Activated CD8-positive, alpha-beta T cell treated with anti-CD3 and anti-CD28 coated beads, Interleukin-2, amount 10 ng/mL, durations not matched to agents 7 days and 5 days (primary cell): ENCODE measurements at regions not wholly inside any gene's neighbourhood (a gene's known extent, or its start where the extent isn't known, plus 50 kb on each side); places are given as distances from the start of the nearest gene placed in this dataset.

Experiments used
- ATAC-seq: fragments of 150-1000 bp; cut with Tn5 transposase; one replicate; pipeline ENCODE4 v1.10.0; 2021; ENCODE audit warnings: moderate library complexity
- CTCF ChIA-PET: fragments of 350-600 bp; sonication (Branson Sonifier 250); formaldehyde crosslinking; loops from one replicate; lab custom pipeline; 2021; ENCODE audit warnings: antibody characterized with exemption; lab: Charles Lee
- POLR2A ChIA-PET: fragments of 350-600 bp; sonication (Branson Sonifier 250); formaldehyde crosslinking; loops from one replicate; lab custom pipeline; 2021; ENCODE audit warnings: antibody characterized with exemption; lab: Charles Lee
- DNase-seq: peaks from one replicate; pipeline ENCODE4 v3.0.0-alpha.2; 2020
- H3K27ac Mint-ChIP-seq: one replicate; pipeline ENCODE4 v1.8.0; 2021; ENCODE audit warnings: mild to moderate bottlenecking, mixed read lengths
- H3K27me3 Mint-ChIP-seq: one replicate; pipeline ENCODE4 v1.8.0; 2021; ENCODE audit warnings: low read depth, mixed read lengths
- H3K36me3 Mint-ChIP-seq: one replicate; pipeline ENCODE4 v1.8.0; 2021; ENCODE audit warnings: low read depth, mixed read lengths
- H3K4me1 Mint-ChIP-seq: one replicate; pipeline ENCODE4 v1.8.0; 2021; ENCODE audit warnings: low read depth, mixed read lengths
- H3K4me3 Mint-ChIP-seq: one replicate; pipeline ENCODE4 v1.8.0; 2021; ENCODE audit warnings: mild to moderate bottlenecking, mixed read lengths
- H3K9me3 Mint-ChIP-seq: one replicate; pipeline ENCODE4 v1.8.0; 2022; ENCODE audit warnings: mixed read lengths; ENCODE audit not compliant: insufficient read depth

- POLR2A ChIA-PET, result no interaction called here
- H3K27me3 Mint-ChIP-seq, result no peaks in the 10 kb centered on the region
- ATAC-seq (no peak), DNase-seq (no peak)
- no peaks in the 10 kb centered on the region for H3K36me3 Mint-ChIP-seq
- CTCF ChIA-PET, result no interaction called here
- H3K4me3 Mint-ChIP-seq, result no peak overlapping the region
- no peaks in the 10 kb centered on the region for H3K9me3 Mint-ChIP-seq
- H3K4me1 Mint-ChIP-seq, result no peaks in the 10 kb centered on the region
- H3K27ac Mint-ChIP-seq, result no peak overlapping the region
Observed at GRCh38 chr6:10266061-10266460, 148.8 kb downstream of the TFAP2A start.

GRCh38 chr6:10262505-10262904 is 152.4 kb downstream of the TFAP2A start:
- Mint-ChIP-seq H3K27me3 (no peaks in the 10 kb centered on the region), H3K27ac (no peak overlapping the region), H3K4me3 (no peak overlapping the region), H3K9me3 (no peaks in the 10 kb centered on the region), H3K36me3 (no peaks in the 10 kb centered on the region), H3K4me1 (no peaks in the 10 kb centered on the region)
- ChIA-PET POLR2A (no interaction called here), CTCF (no interaction called here)
- no peak for DNase-seq
- no peak for ATAC-seq

GRCh38 chr6:10259671-10260070 is 155.2 kb downstream of the TFAP2A start:
- POLR2A ChIA-PET, result no interaction called here
- CTCF ChIA-PET, result no interaction called here
- DNase-seq, result no peak
- no peaks in the 10 kb centered on the region for H3K4me1 Mint-ChIP-seq
- H3K36me3 Mint-ChIP-seq, result no peaks in the 10 kb centered on the region
- no peaks in the 10 kb centered on the region for H3K9me3 Mint-ChIP-seq
- no peak for ATAC-seq
- H3K27me3 Mint-ChIP-seq, result no peaks in the 10 kb centered on the region
- no peak overlapping the region for H3K27ac Mint-ChIP-seq
- no peak overlapping the region for H3K4me3 Mint-ChIP-seq

GRCh38 chr6:10258341-10258740 is 156.5 kb downstream of the TFAP2A start:
- H3K4me1 Mint-ChIP-seq, result no peaks in the 10 kb centered on the region
- POLR2A ChIA-PET, result no interaction called here
- H3K9me3 Mint-ChIP-seq, result no peaks in the 10 kb centered on the region
- H3K27me3 Mint-ChIP-seq, result no peaks in the 10 kb centered on the region
- H3K4me3 Mint-ChIP-seq, result no peak overlapping the region
- DNase-seq (no peak), ATAC-seq (no peak)
- no peaks in the 10 kb centered on the region for H3K36me3 Mint-ChIP-seq
- CTCF ChIA-PET, result no interaction called here
- no peak overlapping the region for H3K27ac Mint-ChIP-seq

- H3K27ac Mint-ChIP-seq, result no peak overlapping the region
- no peak for DNase-seq
- H3K9me3 Mint-ChIP-seq, result no peaks in the 10 kb centered on the region
- no peaks in the 10 kb centered on the region for H3K4me1 Mint-ChIP-seq
- no peak overlapping the region for H3K4me3 Mint-ChIP-seq
- no peaks in the 10 kb centered on the region for H3K36me3 Mint-ChIP-seq
- no peaks in the 10 kb centered on the region for H3K27me3 Mint-ChIP-seq
- ChIA-PET CTCF (interaction anchor here (1.1 to 2.0 kb wide), 2 partner anchors 173 to 178 kb away, joined by 6 read pairs; no protein-coding TSS in a partner anchor), POLR2A (interaction anchor here (0.5 kb wide), 1 partner anchor 560 kb away, joined by 3 read pairs; no protein-coding TSS in a partner anchor)
- ATAC-seq, result no peak
Observed at GRCh38 chr6:10256113-10256690, 158.7 kb downstream of the TFAP2A start.

GRCh38 chr6:10250655-10251220 is 164.1 kb downstream of the TFAP2A start:
- no peak overlapping the region for H3K27ac Mint-ChIP-seq
- H3K27me3 Mint-ChIP-seq, result no peaks in the 10 kb centered on the region
- ATAC-seq, result no peak
- no peaks in the 10 kb centered on the region for H3K36me3 Mint-ChIP-seq
- ChIA-PET POLR2A (no interaction called here), CTCF (no interaction called here)
- H3K4me1 Mint-ChIP-seq, result peaks cover 2% of the 10 kb centered on the region
- no peak for DNase-seq
- H3K4me3 Mint-ChIP-seq, result no peak overlapping the region
- no peaks in the 10 kb centered on the region for H3K9me3 Mint-ChIP-seq

- Mint-ChIP-seq H3K9me3 (no peaks in the 10 kb centered on the region), H3K4me1 (peaks cover 2% of the 10 kb centered on the region), H3K27me3 (no peaks in the 10 kb centered on the region), H3K27ac (no peak overlapping the region), H3K4me3 (no peak overlapping the region), H3K36me3 (no peaks in the 10 kb centered on the region)
- DNase-seq (no peak), ATAC-seq (no peak)
- CTCF ChIA-PET, result no interaction called here
- POLR2A ChIA-PET, result no interaction called here
Observed at GRCh38 chr6:10248378-10248843, 166.5 kb downstream of the TFAP2A start.

- H3K9me3 Mint-ChIP-seq, result no peaks in the 10 kb centered on the region
- DNase-seq, result no peak
- ATAC-seq, result no peak
- CTCF ChIA-PET, result no interaction called here
- no peak overlapping the region for H3K27ac Mint-ChIP-seq
- POLR2A ChIA-PET, result no interaction called here
- H3K36me3 Mint-ChIP-seq, result no peaks in the 10 kb centered on the region
- H3K4me3 Mint-ChIP-seq, result no peak overlapping the region
- H3K27me3 Mint-ChIP-seq, result no peaks in the 10 kb centered on the region
- H3K4me1 Mint-ChIP-seq, result no peaks in the 10 kb centered on the region
Observed at GRCh38 chr6:10237298-10238038, 177.4 kb downstream of the TFAP2A start.

GRCh38 chr6:10235344-10235743 is 179.5 kb downstream of the TFAP2A start:
- H3K27me3 Mint-ChIP-seq, result no peaks in the 10 kb centered on the region
- DNase-seq, result no peak
- H3K36me3 Mint-ChIP-seq, result no peaks in the 10 kb centered on the region
- no peak overlapping the region for H3K4me3 Mint-ChIP-seq
- no peaks in the 10 kb centered on the region for H3K4me1 Mint-ChIP-seq
- ATAC-seq, result no peak
- ChIA-PET CTCF (no interaction called here), POLR2A (no interaction called here)
- H3K9me3 Mint-ChIP-seq, result no peaks in the 10 kb centered on the region
- H3K27ac Mint-ChIP-seq, result no peak overlapping the region

- no peak overlapping the region for H3K27ac Mint-ChIP-seq
- no peak overlapping the region for H3K4me3 Mint-ChIP-seq
- ChIA-PET POLR2A (no interaction called here), CTCF (no interaction called here)
- DNase-seq (no peak), ATAC-seq (no peak)
- no peaks in the 10 kb centered on the region for H3K27me3 Mint-ChIP-seq
- no peaks in the 10 kb centered on the region for H3K4me1 Mint-ChIP-seq
- H3K9me3 Mint-ChIP-seq, result peaks cover 10% of the 10 kb centered on the region
- no peaks in the 10 kb centered on the region for H3K36me3 Mint-ChIP-seq
Observed at GRCh38 chr6:10230531-10230930, 184.3 kb downstream of the TFAP2A start.

- no peaks in the 10 kb centered on the region for H3K27me3 Mint-ChIP-seq
- H3K4me3 Mint-ChIP-seq, result no peak overlapping the region
- CTCF ChIA-PET, result no interaction called here
- no peaks in the 10 kb centered on the region for H3K36me3 Mint-ChIP-seq
- no peak overlapping the region for H3K27ac Mint-ChIP-seq
- POLR2A ChIA-PET, result no interaction called here
- H3K9me3 Mint-ChIP-seq, result peaks cover 10% of the 10 kb centered on the region
- no peaks in the 10 kb centered on the region for H3K4me1 Mint-ChIP-seq
- DNase-seq (no peak), ATAC-seq (no peak)
Observed at GRCh38 chr6:10223841-10224240, 191.0 kb downstream of the TFAP2A start.

GRCh38 chr6:10221178-10221577 is 193.7 kb downstream of the TFAP2A start:
- DNase-seq, result no peak
- H3K27me3 Mint-ChIP-seq, result no peaks in the 10 kb centered on the region
- no peak overlapping the region for H3K4me3 Mint-ChIP-seq
- ATAC-seq, result no peak
- no peak overlapping the region for H3K27ac Mint-ChIP-seq
- ChIA-PET CTCF (no interaction called here), POLR2A (no interaction called here)
- H3K4me1 Mint-ChIP-seq, result no peaks in the 10 kb centered on the region
- H3K9me3 Mint-ChIP-seq, result no peaks in the 10 kb centered on the region
- H3K36me3 Mint-ChIP-seq, result no peaks in the 10 kb centered on the region
